B cell (primary cell): ENCODE measurements at regions not wholly inside any gene's neighbourhood (a gene's known extent, or its start where the extent isn't known, plus 50 kb on each side); places are given as distances from the start of the nearest gene placed in this dataset.

Source experiments
- ATAC-seq: fragments of 200-7000 bp; cut with Tn5 transposase; one replicate; pipeline ENCODE4 v1.10.0; 2021; ENCODE audit warnings: low read depth, mild to moderate bottlenecking, moderate number of reproducible peaks, moderate library complexity
- CTCF ChIA-PET: fragments of 350-600 bp; sonication (Branson Sonifier 250); formaldehyde crosslinking; loops from one replicate; lab custom pipeline; 2021; ENCODE audit warnings: antibody characterized with exemption, inconsistent platforms; lab: Charles Lee
- POLR2A ChIA-PET: fragments of 350-600 bp; sonication (Branson Sonifier 250); formaldehyde crosslinking; loops from one replicate; lab custom pipeline; 2021; ENCODE audit warnings: antibody characterized with exemption; lab: Charles Lee
- DNase-seq: peaks from one replicate; pipeline ENCODE4 v3.0.0; 2013
- H2AFZ ChIP-seq: 2 replicates; pipeline ENCODE4 v1.6.1; 2012; ENCODE audit warnings: mild to moderate bottlenecking, low read depth, low read length; ENCODE audit not compliant: insufficient read depth, poor library complexity, severe bottlenecking
- H3K27ac ChIP-seq, 2 donors: 1 replicate in 1 of 2; 2 replicates in 1 of 2; pipeline ENCODE4 v1.5.1; 2012 to 2013; ENCODE audit warnings: low read length in 2 of 2, mild to moderate bottlenecking in 2 of 2, moderate library complexity in 1 of 2
- H3K27me3 ChIP-seq, 4 experiments: fragments of 200-600 bp in 1 of 4; sonication (generic) in 1 of 4; replicated peaks in 1 of 4; 1 replicate in 2 of 4; 2 replicates in 2 of 4; pipeline versions ENCODE4 v1.6.1 to v1.7.0; 2013 to 2016; ENCODE audit warnings: low read length in 3 of 4, mild to moderate bottlenecking in 2 of 4, mixed read lengths in 1 of 4, moderate library complexity in 1 of 4; ENCODE audit not compliant: insufficient read depth in 4 of 4, control insufficient read depth in 3 of 4; ENCODE audit errors: control extremely low read depth in 1 of 4
- H3K36me3 ChIP-seq, 2 experiments: replicated peaks in 1 of 2; 1 replicate in 1 of 2; 2 replicates in 1 of 2; pipeline versions ENCODE4 v1.6.1 to v1.7.1; 2013; ENCODE audit warnings: low read length in 1 of 2; ENCODE audit not compliant: insufficient read depth in 2 of 2, control insufficient read depth in 1 of 2; ENCODE audit errors: control extremely low read depth in 1 of 2, extremely low read depth in 1 of 2
- H3K4me1 ChIP-seq, 2 donors: fragments of 200-600 bp in 1 of 2; sonication (generic) in 1 of 2; 1 replicate in 1 of 2; 2 replicates in 1 of 2; pipeline versions ENCODE4 v1.5.1 to v1.6.1; 2013 to 2017; ENCODE audit warnings: low read length in 2 of 2; ENCODE audit not compliant: control insufficient read depth in 2 of 2, insufficient read depth in 2 of 2
- H3K4me2 ChIP-seq: replicated peaks from 2 replicates; pipeline ENCODE3; 2012; ENCODE audit warnings: mild to moderate bottlenecking, low read depth, low read length; ENCODE audit not compliant: poor library complexity, severe bottlenecking
- H3K4me3 ChIP-seq, 5 experiments: fragments of 200-600 bp in 1 of 5; sonication (generic) in 1 of 5; 1 replicate in 3 of 5; 2 replicates in 2 of 5; pipeline versions ENCODE4 v1.5.1 to v1.7.0; 2011 to 2016; ENCODE audit warnings: low read length in 4 of 5, mild to moderate bottlenecking in 4 of 5, low read depth in 2 of 5, control low read depth in 1 of 5, moderate library complexity in 1 of 5; ENCODE audit not compliant: insufficient read depth in 1 of 5; ENCODE audit errors: control extremely low read depth in 1 of 5, extremely low read depth in 1 of 5
- H3K79me2 ChIP-seq: fragments of 200-600 bp; sonication (generic); one replicate; pipeline ENCODE4 v1.6.0; 2016; ENCODE audit warnings: low read length; ENCODE audit not compliant: control insufficient read depth, insufficient read depth
- H3K9ac ChIP-seq: fragments of 200-600 bp; sonication (generic); 2 replicates; pipeline ENCODE4 v1.6.1; 2017; ENCODE audit warnings: mild to moderate bottlenecking, low read length, moderate library complexity
- H3K9me3 ChIP-seq, 3 donors: one replicate each; pipeline versions ENCODE4 v1.6.1 to v1.7.1; 2013; ENCODE audit warnings: low read length in 2 of 3; ENCODE audit not compliant: control insufficient read depth in 2 of 3, insufficient read depth in 1 of 3; ENCODE audit errors: control extremely low read depth in 1 of 3
- H4K20me1 ChIP-seq: 2 replicates; pipeline ENCODE4 v1.6.0; 2012; ENCODE audit warnings: mild to moderate bottlenecking, low read length; ENCODE audit not compliant: insufficient read depth, control insufficient read depth, poor library complexity, severe bottlenecking
- H3K27ac Mint-ChIP-seq: one replicate; pipeline ENCODE4 v1.8.0; 2021; ENCODE audit warnings: mixed read lengths
- H3K27me3 Mint-ChIP-seq: one replicate; pipeline ENCODE4 v1.8.0; 2021; ENCODE audit warnings: mixed read lengths
- H3K4me1 Mint-ChIP-seq: one replicate; pipeline ENCODE4 v1.8.0; 2021; ENCODE audit warnings: mixed read lengths
- H3K4me3 Mint-ChIP-seq: one replicate; pipeline ENCODE4 v1.8.0; 2021; ENCODE audit warnings: mixed read lengths
- H3K9me3 Mint-ChIP-seq: one replicate; pipeline ENCODE4 v1.8.0; 2022; ENCODE audit warnings: mixed read lengths; ENCODE audit not compliant: insufficient read depth
- EZH2 ChIP-seq: IDR thresholded peaks from 2 replicates; pipeline ENCODE4 v1.6.1; 2012; ENCODE audit warnings: borderline replicate concordance, low read depth, mild to moderate bottlenecking, moderate library complexity, low read length; ENCODE audit not compliant: insufficient read depth, poor library complexity, severe bottlenecking
- WGBS: methylation state at CpG from one replicate; pipeline ENCODE4 v1.1.5; 2013; ENCODE audit warnings: missing lambda C conversion rate; ENCODE audit not compliant: insufficient coverage; 5-methylcytosine and 5-hydroxymethylcytosine counted together
- intact Hi-C: fragments of 100-400 bp; cut with micrococcal nuclease; formaldehyde crosslinking; loops from one replicate; pipeline ENCODE4 v1.10.0; 2022
- TF ChIP-seq, protein P1 (sequence below): fragments of 200-600 bp; IDR thresholded peaks from one replicate; pipeline ENCODE4 v1.8.0; 2022; ENCODE audit warnings: antibody characterized with exemption, mild to moderate bottlenecking

DNA sequence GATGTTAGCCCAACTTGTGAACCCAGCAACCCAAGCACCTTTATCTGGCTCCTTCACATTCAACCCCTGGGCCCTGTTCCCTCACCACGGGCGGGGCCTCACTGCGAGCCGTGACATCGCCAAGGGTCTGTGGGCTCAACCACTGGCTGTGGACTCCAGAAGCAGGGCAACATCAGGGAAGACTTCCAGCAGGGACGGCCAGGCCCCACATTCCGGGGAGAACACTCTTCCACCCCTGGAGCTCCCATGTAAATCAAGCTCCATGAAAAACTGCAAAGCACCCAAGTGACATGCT, 175.3 kb downstream of the ERCC6L2 start:
- H3K4me3 Mint-ChIP-seq: no peak overlapping the region
- peaks cover 0 to 5% (median 1%) of the 10 kb centered on the region in 4 experiments for H3K27me3 ChIP-seq
- ChIA-PET POLR2A (no interaction called here), CTCF (no interaction called here)
- H3K79me2 ChIP-seq: no peaks in the 10 kb centered on the region
- H3K4me2 ChIP-seq: no peak overlapping the region
- WGBS: 98% methylated on average over 5 of the region's 7 CpGs
- no peak overlapping the region for H3K9ac ChIP-seq
- ATAC-seq (no peak), DNase-seq (no peak)
- no peak overlapping the region for H3K27ac Mint-ChIP-seq
- H2AFZ ChIP-seq: no peak overlapping the region
- H3K4me1 Mint-ChIP-seq: no peaks in the 10 kb centered on the region
- H3K9me3 ChIP-seq: peaks cover 0 to 16% (median 0%) of the 10 kb centered on the region in 3 donors
- H3K9me3 Mint-ChIP-seq: no peaks in the 10 kb centered on the region
- no peaks in the 10 kb centered on the region for H3K4me1 ChIP-seq
- H3K27me3 Mint-ChIP-seq: peaks cover 17% of the 10 kb centered on the region
- H3K4me3 ChIP-seq: no peak overlapping the region
- no peaks in the 10 kb centered on the region for H4K20me1 ChIP-seq
- no peak overlapping the region for H3K27ac ChIP-seq
- TF ChIP-seq, protein P1, sequence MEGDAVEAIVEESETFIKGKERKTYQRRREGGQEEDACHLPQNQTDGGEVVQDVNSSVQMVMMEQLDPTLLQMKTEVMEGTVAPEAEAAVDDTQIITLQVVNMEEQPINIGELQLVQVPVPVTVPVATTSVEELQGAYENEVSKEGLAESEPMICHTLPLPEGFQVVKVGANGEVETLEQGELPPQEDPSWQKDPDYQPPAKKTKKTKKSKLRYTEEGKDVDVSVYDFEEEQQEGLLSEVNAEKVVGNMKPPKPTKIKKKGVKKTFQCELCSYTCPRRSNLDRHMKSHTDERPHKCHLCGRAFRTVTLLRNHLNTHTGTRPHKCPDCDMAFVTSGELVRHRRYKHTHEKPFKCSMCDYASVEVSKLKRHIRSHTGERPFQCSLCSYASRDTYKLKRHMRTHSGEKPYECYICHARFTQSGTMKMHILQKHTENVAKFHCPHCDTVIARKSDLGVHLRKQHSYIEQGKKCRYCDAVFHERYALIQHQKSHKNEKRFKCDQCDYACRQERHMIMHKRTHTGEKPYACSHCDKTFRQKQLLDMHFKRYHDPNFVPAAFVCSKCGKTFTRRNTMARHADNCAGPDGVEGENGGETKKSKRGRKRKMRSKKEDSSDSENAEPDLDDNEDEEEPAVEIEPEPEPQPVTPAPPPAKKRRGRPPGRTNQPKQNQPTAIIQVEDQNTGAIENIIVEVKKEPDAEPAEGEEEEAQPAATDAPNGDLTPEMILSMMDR: no peak
- TF ChIP-seq EZH2: no peak
- intact Hi-C loops: no loop called here
- no peaks in the 10 kb centered on the region for H3K36me3 ChIP-seq

DNA sequence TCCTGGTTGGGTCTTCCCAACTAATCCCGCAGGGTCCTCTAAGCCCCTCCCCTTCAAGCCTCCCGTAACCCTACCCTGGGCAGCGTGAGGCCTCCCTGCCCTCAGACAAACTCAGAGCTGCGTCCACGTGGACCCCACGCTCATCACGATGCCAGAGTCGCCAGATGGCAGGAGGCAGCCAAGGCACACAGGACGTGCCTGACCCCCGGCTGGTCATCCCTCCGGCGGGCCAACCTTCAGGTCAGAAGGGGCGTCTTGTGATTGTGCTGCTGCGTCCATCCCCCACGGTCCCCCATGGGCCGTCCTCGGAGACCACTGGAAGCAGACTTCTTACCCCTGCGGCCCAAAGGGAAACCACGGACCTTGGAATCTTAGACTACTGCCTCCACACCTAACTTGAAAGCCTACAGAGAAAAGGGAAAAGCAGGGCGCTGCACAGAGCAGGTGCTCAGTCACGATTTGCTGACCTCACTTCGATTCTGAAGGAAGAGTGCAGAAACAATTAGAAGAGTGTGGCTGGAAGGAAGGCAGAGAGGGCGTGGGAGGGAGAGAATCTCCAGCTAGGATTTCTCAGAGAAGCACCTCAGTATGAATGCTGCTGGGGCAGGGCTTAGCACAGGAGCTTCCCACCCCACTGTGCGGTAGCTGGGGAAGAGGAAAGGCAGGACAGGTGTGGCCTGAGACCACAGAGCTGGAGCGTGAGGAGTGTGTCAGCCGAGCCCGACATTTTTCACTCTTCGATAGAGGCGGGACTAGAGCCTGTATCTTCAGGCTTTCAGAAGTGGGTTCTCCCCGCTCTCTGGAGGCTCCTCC, 174.8 kb downstream of the ERCC6L2 start:
- Histone ChIP-seq H2AFZ (no peak overlapping the region), H3K27ac (no peak overlapping the region), H3K9me3 (peaks cover 0 to 16% (median 0%) of the 10 kb centered on the region in 3 donors), H3K4me2 (no peak overlapping the region), H4K20me1 (no peaks in the 10 kb centered on the region), H3K79me2 (no peaks in the 10 kb centered on the region), H3K4me3 (no peak overlapping the region), H3K4me1 (no peaks in the 10 kb centered on the region), H3K27me3 (peaks cover 0 to 5% (median 1%) of the 10 kb centered on the region in 4 experiments), H3K36me3 (no peaks in the 10 kb centered on the region), H3K9ac (no peak overlapping the region)
- WGBS: 88% methylated on average over 30 of the region's 30 CpGs
- intact Hi-C loops: no loop called here
- DNase-seq (no peak), ATAC-seq (no peak)
- Mint-ChIP-seq H3K9me3 (no peaks in the 10 kb centered on the region), H3K27ac (no peak overlapping the region), H3K4me3 (no peak overlapping the region), H3K27me3 (peaks cover 21% of the 10 kb centered on the region), H3K4me1 (no peaks in the 10 kb centered on the region)
- TF ChIP-seq, protein P1: no peak
- no peak for TF ChIP-seq EZH2
- ChIA-PET POLR2A (no interaction called here), CTCF (no interaction called here)
